ENCODE measurements at regions not wholly inside any gene's neighbourhood (a gene's known extent, or its start where the extent isn't known, plus 50 kb on each side); places are given as distances from the start of the nearest gene placed in this dataset.

DNA sequence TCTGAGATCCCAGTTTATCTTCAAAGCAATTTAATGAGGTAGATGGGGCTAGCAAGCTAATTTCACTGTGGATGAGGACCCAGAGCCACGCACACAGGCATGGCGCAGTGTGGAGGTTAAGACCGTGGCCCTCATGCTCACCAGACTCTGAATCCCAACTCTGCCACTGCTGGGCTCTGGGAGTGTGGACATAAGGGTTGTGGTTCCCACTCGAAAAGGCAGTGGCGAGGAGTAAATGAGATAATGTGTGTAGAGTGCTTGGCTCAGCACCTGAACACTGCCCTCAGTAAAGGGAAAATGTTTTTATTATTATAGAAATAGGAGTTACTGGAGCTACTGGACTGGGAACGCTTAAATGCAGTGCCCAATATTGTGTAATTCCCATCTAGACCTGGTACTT is 243.5 kb upstream of the TPM1 start:
- Histone ChIP-seq H3K4me3 (ENCODE audit: low read depth, low read length) (no peak overlapping the region), H3K27me3 (ENCODE audit: control insufficient read depth, insufficient read depth, low read length) (no peaks in the 10 kb centered on the region), H3K9me3 (ENCODE audit: control insufficient read depth, insufficient read depth, low read length) (no peaks in the 10 kb centered on the region), H3K27ac (ENCODE audit: low read depth, low read length) (no peak overlapping the region)
- ChIA-PET POLR2A (no interaction called here), CTCF (no interaction called here)
- TF ChIP-seq, protein P1, sequence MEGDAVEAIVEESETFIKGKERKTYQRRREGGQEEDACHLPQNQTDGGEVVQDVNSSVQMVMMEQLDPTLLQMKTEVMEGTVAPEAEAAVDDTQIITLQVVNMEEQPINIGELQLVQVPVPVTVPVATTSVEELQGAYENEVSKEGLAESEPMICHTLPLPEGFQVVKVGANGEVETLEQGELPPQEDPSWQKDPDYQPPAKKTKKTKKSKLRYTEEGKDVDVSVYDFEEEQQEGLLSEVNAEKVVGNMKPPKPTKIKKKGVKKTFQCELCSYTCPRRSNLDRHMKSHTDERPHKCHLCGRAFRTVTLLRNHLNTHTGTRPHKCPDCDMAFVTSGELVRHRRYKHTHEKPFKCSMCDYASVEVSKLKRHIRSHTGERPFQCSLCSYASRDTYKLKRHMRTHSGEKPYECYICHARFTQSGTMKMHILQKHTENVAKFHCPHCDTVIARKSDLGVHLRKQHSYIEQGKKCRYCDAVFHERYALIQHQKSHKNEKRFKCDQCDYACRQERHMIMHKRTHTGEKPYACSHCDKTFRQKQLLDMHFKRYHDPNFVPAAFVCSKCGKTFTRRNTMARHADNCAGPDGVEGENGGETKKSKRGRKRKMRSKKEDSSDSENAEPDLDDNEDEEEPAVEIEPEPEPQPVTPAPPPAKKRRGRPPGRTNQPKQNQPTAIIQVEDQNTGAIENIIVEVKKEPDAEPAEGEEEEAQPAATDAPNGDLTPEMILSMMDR (IDR thresholded peaks at IDR 0.05; ENCODE audit: low read depth, low read length), result no peak
- no peak for DNase-seq (ENCODE audit: low read depth, low spot score)

DNA sequence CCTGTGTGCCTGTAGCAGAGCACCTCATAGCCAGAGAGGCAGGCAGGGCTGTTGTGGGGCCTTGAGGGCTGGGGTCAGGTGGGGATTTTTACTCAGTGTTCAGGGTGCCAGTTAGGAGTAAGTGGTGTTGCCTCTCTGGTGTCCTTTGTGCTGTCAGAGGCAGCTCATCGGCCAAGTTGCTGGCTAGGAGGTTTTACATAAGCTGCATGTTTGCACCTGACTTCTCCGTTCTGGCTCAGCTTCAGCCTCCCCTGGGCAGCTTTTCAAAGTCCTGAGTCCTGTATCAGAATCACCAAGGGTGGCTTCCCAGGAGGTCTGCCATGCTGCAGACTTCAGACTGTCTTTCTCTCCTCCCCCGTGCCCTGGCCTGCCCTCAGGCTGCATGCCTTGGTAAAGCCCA is 242.6 kb upstream of the TPM1 start:
- no peak for DNase-seq (ENCODE audit: low read depth, low spot score)
- ChIA-PET POLR2A (no interaction called here), CTCF (no interaction called here)
- H3K27ac ChIP-seq (ENCODE audit: low read depth, low read length), result peak overlapping the region; percentile 11
- no peaks in the 10 kb centered on the region for H3K27me3 ChIP-seq (ENCODE audit: control insufficient read depth, insufficient read depth, low read length)
- H3K9me3 ChIP-seq (ENCODE audit: control insufficient read depth, insufficient read depth, low read length), result no peaks in the 10 kb centered on the region
- TF ChIP-seq, protein P1 (IDR thresholded peaks at IDR 0.05; ENCODE audit: low read depth, low read length), result no peak
- no peak overlapping the region for H3K4me3 ChIP-seq (ENCODE audit: low read depth, low read length)

DNA sequence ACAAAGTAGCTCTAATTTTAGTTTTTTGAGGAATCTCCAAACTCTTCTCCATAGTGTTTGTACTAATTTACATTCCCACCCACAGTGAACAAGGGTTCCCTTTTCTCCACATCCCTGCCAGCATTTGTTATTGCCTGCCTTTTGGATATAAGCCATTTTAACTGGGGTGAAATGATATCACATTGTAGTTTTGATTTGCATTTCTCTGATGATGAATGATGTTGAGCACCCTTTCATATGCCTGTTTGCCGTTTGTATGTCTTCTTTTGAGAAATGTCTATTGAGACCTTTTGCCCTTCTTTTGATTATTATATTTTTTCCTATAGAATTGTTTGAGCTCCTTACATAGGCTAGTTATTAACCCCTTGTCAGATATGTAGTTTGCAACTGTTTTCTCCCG is 239.9 kb upstream of the TPM1 start:
- no peak for DNase-seq (ENCODE audit: low read depth, low spot score)
- POLR2A ChIA-PET, result no interaction called here
- CTCF ChIA-PET, result interaction anchor here (1.0 kb wide), 1 partner anchor 24 kb away, joined by 4 read pairs; no protein-coding TSS in a partner anchor
- no peak overlapping the region for H3K4me3 ChIP-seq (ENCODE audit: low read depth, low read length)
- H3K27ac ChIP-seq (ENCODE audit: low read depth, low read length), result no peak overlapping the region
- TF ChIP-seq, protein P1 (IDR thresholded peaks at IDR 0.05; ENCODE audit: low read depth, low read length), result no peak
- no peaks in the 10 kb centered on the region for H3K27me3 ChIP-seq (ENCODE audit: control insufficient read depth, insufficient read depth, low read length)
- H3K9me3 ChIP-seq (ENCODE audit: control insufficient read depth, insufficient read depth, low read length), result no peaks in the 10 kb centered on the region

DNA sequence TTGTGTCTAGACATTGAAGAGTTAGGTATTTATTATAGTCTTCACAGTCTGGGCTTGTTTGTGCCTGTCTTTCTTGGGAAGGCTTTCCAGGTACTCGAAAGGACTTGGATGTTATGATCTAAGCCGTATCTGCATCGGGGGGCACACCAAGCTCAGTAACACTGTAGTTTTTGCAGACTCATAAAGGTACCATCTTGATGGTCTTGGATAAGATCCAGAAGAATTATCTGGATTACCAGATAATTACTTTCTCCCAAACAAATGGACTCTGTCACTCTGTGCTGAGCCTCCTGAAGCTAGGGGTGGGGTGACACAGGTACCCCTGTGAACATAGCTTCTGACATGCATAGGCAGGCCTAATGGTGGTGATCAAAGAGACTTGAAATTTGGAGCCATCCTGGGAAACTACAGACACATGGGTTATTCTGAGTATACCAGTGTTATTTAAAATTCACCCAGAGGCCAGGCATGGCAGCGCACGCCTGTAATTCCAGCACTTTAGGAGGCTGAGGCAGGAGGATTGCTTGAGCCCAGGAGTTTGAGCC is 238.6 kb upstream of the TPM1 start:
- Histone ChIP-seq H3K4me3 (ENCODE audit: low read depth, low read length) (no peak overlapping the region), H3K9me3 (ENCODE audit: control insufficient read depth, insufficient read depth, low read length) (no peaks in the 10 kb centered on the region), H3K27me3 (ENCODE audit: control insufficient read depth, insufficient read depth, low read length) (no peaks in the 10 kb centered on the region), H3K27ac (ENCODE audit: low read depth, low read length) (no peak overlapping the region)
- TF ChIP-seq, protein P1 (IDR thresholded peaks at IDR 0.05; ENCODE audit: low read depth, low read length), result no peak
- CTCF ChIA-PET, result no interaction called here
- DNase-seq (ENCODE audit: low read depth, low spot score), result no peak
- POLR2A ChIA-PET, result no interaction called here

DNA sequence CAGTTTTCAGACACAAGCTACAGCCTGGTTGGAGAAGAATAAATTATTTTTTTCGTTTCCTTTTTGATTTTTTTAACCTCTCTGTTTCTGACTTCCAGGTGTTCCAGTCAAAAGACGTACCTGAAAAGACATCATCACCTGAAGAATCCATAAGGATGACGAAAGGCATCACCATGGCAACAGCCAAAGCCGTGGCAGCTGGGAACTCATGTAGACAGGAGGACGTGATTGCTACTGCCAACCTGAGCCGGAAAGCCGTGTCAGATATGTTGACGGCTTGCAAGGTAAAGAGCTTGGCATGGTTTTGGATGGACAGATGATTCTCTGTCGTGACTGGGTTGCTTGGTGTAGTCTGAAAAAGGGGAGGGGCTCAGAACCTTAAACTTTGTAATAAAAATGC is 237.0 kb upstream of the TPM1 start:
- Histone ChIP-seq H3K9me3 (ENCODE audit: control insufficient read depth, insufficient read depth, low read length) (no peaks in the 10 kb centered on the region), H3K4me3 (ENCODE audit: low read depth, low read length) (no peak overlapping the region), H3K27me3 (ENCODE audit: control insufficient read depth, insufficient read depth, low read length) (no peaks in the 10 kb centered on the region), H3K27ac (ENCODE audit: low read depth, low read length) (no peak overlapping the region)
- CTCF ChIA-PET, result no interaction called here
- POLR2A ChIA-PET, result no interaction called here
- TF ChIP-seq, protein P1 (IDR thresholded peaks at IDR 0.05; ENCODE audit: low read depth, low read length), result no peak
- DNase-seq (ENCODE audit: low read depth, low spot score), result no peak

Measured in AG04450 (cell line).